Karpas-422 (cell line): ENCODE measurements at regions not wholly inside any gene's neighbourhood (a gene's known extent, or its start where the extent isn't known, plus 50 kb on each side); places are given as distances from the start of the nearest gene placed in this dataset. TPM values are rescaled to one million over a fixed set of nuclear protein-coding genes. Genes with fewer than 3 reads are reported as not detected.

ENCODE experiments used
- DNase-seq: peaks from one replicate; pipeline ENCODE4 v3.0.0-alpha.2; 2015
- H2AFZ ChIP-seq: fragments of 200-600 bp; sonication (generic); 2 replicates; pipeline ENCODE4 v1.6.1; 2014; ENCODE audit warnings: antibody characterized with exemption, low read length, mixed read lengths
- H3K27ac ChIP-seq: fragments of 200-600 bp; sonication (generic); 2 replicates; pipeline ENCODE4 v1.5.1; 2014; ENCODE audit warnings: mild to moderate bottlenecking, low read length, moderate library complexity
- H3K27me3 ChIP-seq: fragments of 200-600 bp; sonication (generic); 2 replicates; pipeline ENCODE4 v1.6.1; 2014; ENCODE audit warnings: low read length, mixed read lengths
- H3K36me3 ChIP-seq: fragments of 200-600 bp; sonication (generic); 2 replicates; pipeline ENCODE4 v1.6.1; 2014; ENCODE audit warnings: low read length, mixed read lengths; ENCODE audit not compliant: insufficient read depth
- H3K4me1 ChIP-seq: fragments of 200-600 bp; sonication (generic); 2 replicates; pipeline ENCODE4 v1.6.1; 2014; ENCODE audit warnings: mild to moderate bottlenecking, low read length, mixed read lengths
- H3K4me2 ChIP-seq: fragments of 200-600 bp; sonication (generic); 2 replicates; pipeline ENCODE4 v1.6.1; 2014; ENCODE audit warnings: low read length, low read depth, mild to moderate bottlenecking; ENCODE audit not compliant: poor library complexity, severe bottlenecking
- H3K4me3 ChIP-seq: fragments of 200-600 bp; sonication (generic); 2 replicates; pipeline ENCODE4 v1.5.1; 2014; ENCODE audit warnings: mild to moderate bottlenecking, antibody characterized with exemption, low read length, mixed read lengths
- H3K79me2 ChIP-seq: fragments of 200-600 bp; sonication (generic); 2 replicates; pipeline ENCODE4 v1.6.1; 2014; ENCODE audit warnings: mild to moderate bottlenecking, low read length, mixed read lengths
- H3K9ac ChIP-seq: fragments of 200-600 bp; sonication (generic); 2 replicates; pipeline ENCODE4 v1.6.0; 2014; ENCODE audit warnings: low read length
- H3K9me2 ChIP-seq: fragments of 200-600 bp; sonication (generic), shearing (Covaris generic); replicated peaks from 2 replicates; pipeline ENCODE4 v1.6.0; 2014; ENCODE audit warnings: mild to moderate bottlenecking, low read length, moderate library complexity; ENCODE audit not compliant: insufficient read depth
- H3K9me3 ChIP-seq: fragments of 300-700, 200-600 bp; sonication (generic); 2 replicates; pipeline ENCODE4 v1.6.1; 2014; ENCODE audit warnings: low read length, mixed read lengths
- H4K20me1 ChIP-seq: fragments of 200-600 bp; sonication (generic); 2 replicates; pipeline ENCODE4 v1.6.1; 2014; ENCODE audit warnings: mild to moderate bottlenecking, antibody characterized with exemption, low read length, low read depth; ENCODE audit not compliant: insufficient read depth
- small RNA-seq: library from RNA; depleted of rRNA; stranded (forward); fragments of <200 nt; gene quantifications from one replicate; pipeline ENCODE3, GENCODE V24; 2014

GRCh38 chr17:34204402-34204801 lies 50.7 kb upstream of the CCL2 start:
- H3K4me3 ChIP-seq: no peak overlapping the region
- H3K27me3 ChIP-seq: no peaks in the 10 kb centered on the region
- DNase-seq: no peak
- H3K4me1 ChIP-seq: no peaks in the 10 kb centered on the region
- H3K79me2 ChIP-seq: no peaks in the 10 kb centered on the region
- H3K9ac ChIP-seq: no peak overlapping the region
- no peaks in the 10 kb centered on the region for H4K20me1 ChIP-seq
- H3K4me2 ChIP-seq: no peak overlapping the region
- H3K9me2 ChIP-seq: no peaks in the 10 kb centered on the region
- H3K27ac ChIP-seq: no peak overlapping the region
- H3K36me3 ChIP-seq: no peaks in the 10 kb centered on the region
- H3K9me3 ChIP-seq: no peaks in the 10 kb centered on the region
- H2AFZ ChIP-seq: no peak overlapping the region

Small RNA genes lying in the stretch of these regions (small RNA-seq; reads per million reads assigned to genes)
- not detected for gene RNA5SP438
